Aorta (tissue), 5 donors: ENCODE measurements at regions not wholly inside any gene's neighbourhood (a gene's known extent, or its start where the extent isn't known, plus 50 kb on each side); places are given as distances from the start of the nearest gene placed in this dataset.

ENCODE experiments used
- ATAC-seq: fragments of 200-7000 bp; cut with Tn5 transposase; one replicate; pipeline ENCODE4 v1.9.1; 2022; ENCODE audit warnings: moderate library complexity; ENCODE audit not compliant: low FRiP score
- DNase-seq, 2 donors: peaks; one replicate each; pipeline ENCODE4 v3.0.0-alpha.2; 2020
- H3K27ac ChIP-seq, 2 donors: one replicate each; pipeline ENCODE4 v1.5.1; 2013; ENCODE audit warnings: low read length in 2 of 2, mild to moderate bottlenecking in 2 of 2, moderate library complexity in 2 of 2, control low read depth in 1 of 2, inconsistent platforms in 1 of 2, low read depth in 1 of 2
- H3K27me3 ChIP-seq, 2 donors: one replicate each; pipeline ENCODE4 v1.6.1; 2013; ENCODE audit warnings: control low read depth in 1 of 2, low read length in 1 of 2, mild to moderate bottlenecking in 1 of 2, moderate library complexity in 1 of 2; ENCODE audit not compliant: insufficient read depth in 2 of 2, control insufficient read depth in 1 of 2
- H3K36me3 ChIP-seq, 2 donors: one replicate each; pipeline ENCODE4 v1.6.1; 2013; ENCODE audit warnings: control low read depth in 1 of 2, low read length in 1 of 2, mild to moderate bottlenecking in 1 of 2; ENCODE audit not compliant: insufficient read depth in 2 of 2, control insufficient read depth in 1 of 2
- H3K4me1 ChIP-seq, 2 donors: one replicate each; pipeline ENCODE4 v1.6.1; 2013; ENCODE audit warnings: low read length in 2 of 2, control low read depth in 1 of 2, mild to moderate bottlenecking in 1 of 2, moderate library complexity in 1 of 2; ENCODE audit not compliant: insufficient read depth in 2 of 2, control insufficient read depth in 1 of 2
- H3K4me3 ChIP-seq, 2 donors: one replicate each; pipeline ENCODE4 v1.5.1; 2013; ENCODE audit warnings: low read length in 2 of 2, control low read depth in 1 of 2, mild to moderate bottlenecking in 1 of 2
- H3K9me3 ChIP-seq: one replicate; pipeline ENCODE4 v1.6.1; 2013; ENCODE audit warnings: mild to moderate bottlenecking, low read length; ENCODE audit not compliant: control insufficient read depth
- WGBS, 2 donors: extraction: QIAGEN DNeasy Blood & Tissue Kit; methylation state at CpG; one replicate each; pipeline ENCODE4 v1.1.7; 2013; 5-methylcytosine and 5-hydroxymethylcytosine counted together
- intact Hi-C, 2 donors: fragments of 100-400 bp; cut with DNase I; formaldehyde crosslinking; loops; one replicate each; pipeline versions ENCODE4 v1.14.2 to v1.15.0; 2022
- donor health status: healthy with polysubstance abuse.
- donor health status: Bipolar disorder and iron deficiency.
- donor health status: DM: no; HTN: no; CAD: no.
- donor health status: DM: no; HTN: no; CAD: no.
- donor health status: DM: yes; HTN: yes; CAD: no.

GRCh38 chr2:104321116-104321795 lies 532.7 kb upstream of the POU3F3 start:
- Histone ChIP-seq H3K27ac (no peak overlapping the region), H3K27me3 (no peaks in the 10 kb centered on the region), H3K36me3 (no peaks in the 10 kb centered on the region), H3K4me3 (no peak overlapping the region), H3K4me1 (no peaks in the 10 kb centered on the region), H3K9me3 (no peaks in the 10 kb centered on the region)
- intact Hi-C loops = no loop called here
- no peak for DNase-seq
- 58 to 73% methylated on average over 9 of the region's 9 CpGs for WGBS, 2 donors
- ATAC-seq = no peak

GRCh38 chr2:104321796-104322349 lies 532.0 kb upstream of the POU3F3 start:
- no peaks in the 10 kb centered on the region for H3K4me1 ChIP-seq
- ATAC-seq = no peak
- H3K27me3 ChIP-seq = no peaks in the 10 kb centered on the region
- H3K9me3 ChIP-seq = no peaks in the 10 kb centered on the region
- 5 to 14% methylated on average over 8 of the region's 8 CpGs for WGBS, 2 donors
- H3K27ac ChIP-seq = no peak overlapping the region
- no peaks in the 10 kb centered on the region for H3K36me3 ChIP-seq
- intact Hi-C loops = no loop called here
- no peak overlapping the region for H3K4me3 ChIP-seq
- DNase-seq = no peak

- intact Hi-C loops = no loop called here
- no peak for ATAC-seq
Observed at GRCh38 chr2:104332731-104333130, 521.2 kb upstream of the POU3F3 start.

GRCh38 chr2:104337869-104338268 lies 516.0 kb upstream of the POU3F3 start:
- H3K4me3 ChIP-seq = no peak overlapping the region
- no peaks in the 10 kb centered on the region for H3K36me3 ChIP-seq
- ATAC-seq (no peak), DNase-seq (no peak)
- H3K9me3 ChIP-seq = peaks cover 3% of the 10 kb centered on the region
- intact Hi-C loops = no loop called here
- no peaks in the 10 kb centered on the region for H3K4me1 ChIP-seq
- H3K27me3 ChIP-seq = no peaks in the 10 kb centered on the region
- 29 to 30% methylated on average over 2 of the region's 2 CpGs for WGBS, 2 donors
- no peak overlapping the region for H3K27ac ChIP-seq

More at GRCh38 chr2:104332731-104333130, 521.2 kb upstream of the POU3F3 start:
- Histone ChIP-seq H3K27me3 (no peaks in the 10 kb centered on the region), H3K27ac (no peak overlapping the region), H3K36me3 (no peaks in the 10 kb centered on the region), H3K4me1 (no peaks in the 10 kb centered on the region), H3K9me3 (peaks cover 1% of the 10 kb centered on the region), H3K4me3 (no peak overlapping the region)
- no peak for DNase-seq
- WGBS, 2 donors = 13 to 16% methylated on average over 3 of the region's 3 CpGs

GRCh38 chr2:104340162-104340561 lies 513.8 kb upstream of the POU3F3 start:
- Histone ChIP-seq H3K27ac (no peak overlapping the region), H3K9me3 (peaks cover 1% of the 10 kb centered on the region), H3K27me3 (no peaks in the 10 kb centered on the region), H3K4me3 (no peak overlapping the region), H3K4me1 (no peaks in the 10 kb centered on the region), H3K36me3 (no peaks in the 10 kb centered on the region)
- DNase-seq (no peak), ATAC-seq (no peak)
- WGBS, 2 donors = 95 to 98% methylated on average over 4 of the region's 4 CpGs
- intact Hi-C loops = no loop called here

GRCh38 chr2:104340879-104341828 lies 512.8 kb upstream of the POU3F3 start:
- intact Hi-C loops = no loop called here
- Histone ChIP-seq H3K4me3 (no peak overlapping the region), H3K27ac (no peak overlapping the region), H3K27me3 (no peaks in the 10 kb centered on the region), H3K36me3 (no peaks in the 10 kb centered on the region), H3K9me3 (peaks cover 1% of the 10 kb centered on the region), H3K4me1 (no peaks in the 10 kb centered on the region)
- no peak for ATAC-seq
- DNase-seq = no peak
- WGBS, 2 donors = 47 to 55% methylated on average over 2 of the region's 2 CpGs

- ATAC-seq (no peak), DNase-seq (no peak)
- Histone ChIP-seq H3K4me3 (no peak overlapping the region), H3K27ac (no peak overlapping the region), H3K36me3 (no peaks in the 10 kb centered on the region), H3K4me1 (no peaks in the 10 kb centered on the region), H3K9me3 (no peaks in the 10 kb centered on the region), H3K27me3 (no peaks in the 10 kb centered on the region)
- 57 to 75% methylated on average over 5 of the region's 5 CpGs for WGBS, 2 donors
- intact Hi-C loops = no loop called here
Observed at GRCh38 chr2:104344306-104344705, 509.6 kb upstream of the POU3F3 start.

- ATAC-seq = no peak
- Histone ChIP-seq H3K36me3 (no peaks in the 10 kb centered on the region), H3K4me1 (no peaks in the 10 kb centered on the region)
Observed at GRCh38 chr2:104344985-104345384, 508.9 kb upstream of the POU3F3 start.

More at GRCh38 chr2:104344985-104345384, 508.9 kb upstream of the POU3F3 start:
- H3K9me3 ChIP-seq = no peaks in the 10 kb centered on the region
- intact Hi-C loops = no loop called here
- H3K27ac ChIP-seq = no peak overlapping the region
- no peaks in the 10 kb centered on the region for H3K27me3 ChIP-seq
- H3K4me3 ChIP-seq = no peak overlapping the region
- 67 to 89% methylated on average over 2 of the region's 2 CpGs for WGBS, 2 donors
- DNase-seq = no peak
